ENCODE measurements at regions not wholly inside any gene's neighbourhood (a gene's known extent, or its start where the extent isn't known, plus 50 kb on each side); places are given as distances from the start of the nearest gene placed in this dataset.
"Not testable (repeated sequence)": the region's sequence is repeated elsewhere in the genome, so short reads cannot be mapped to it uniquely, and the experiment has no call there.

DNA sequence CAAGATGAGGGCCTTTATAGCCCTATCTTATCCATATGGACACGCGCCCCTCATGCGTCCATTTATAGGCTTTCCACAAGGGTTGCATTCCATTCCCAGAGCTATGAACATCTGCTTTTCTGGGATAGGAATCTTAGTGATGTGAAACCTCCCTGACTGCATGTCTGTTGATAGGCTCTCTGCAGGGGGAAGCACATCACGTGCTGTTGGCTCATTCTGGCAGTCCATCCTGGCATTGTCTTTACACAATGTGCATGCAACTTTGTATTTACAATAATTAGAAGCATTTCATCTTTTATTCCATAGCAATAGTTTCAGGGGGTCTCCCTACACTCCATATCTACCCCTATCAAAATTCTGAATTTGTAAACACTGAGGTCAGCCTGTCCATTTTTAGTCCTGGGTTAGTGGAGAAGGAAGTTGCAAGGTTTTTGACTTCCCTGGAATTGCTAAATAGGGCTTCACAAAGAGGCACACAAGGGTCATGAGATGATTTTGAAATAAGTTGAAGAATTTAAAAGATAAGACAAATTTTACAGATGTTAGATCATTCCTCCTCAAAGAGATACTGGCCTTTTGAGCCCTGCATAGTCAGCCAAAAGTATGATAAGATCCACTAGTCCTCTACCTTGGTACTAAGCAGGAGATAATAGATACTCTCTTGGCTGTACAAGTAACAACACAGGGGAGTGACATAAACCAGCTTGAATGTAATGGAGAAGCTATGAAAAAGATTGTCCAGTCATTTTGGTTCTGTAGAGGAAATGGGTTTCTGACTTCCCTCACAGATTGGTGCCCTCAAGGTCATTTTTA, 98.7 kb upstream of the GPR141 start:
- TF ChIP-seq ZNF433 (tag by site-specific recombination; IDR thresholded peaks at IDR 0.05; ENCODE audit: low read depth) = not testable (repeated sequence)
- TF ChIP-seq, protein P1, sequence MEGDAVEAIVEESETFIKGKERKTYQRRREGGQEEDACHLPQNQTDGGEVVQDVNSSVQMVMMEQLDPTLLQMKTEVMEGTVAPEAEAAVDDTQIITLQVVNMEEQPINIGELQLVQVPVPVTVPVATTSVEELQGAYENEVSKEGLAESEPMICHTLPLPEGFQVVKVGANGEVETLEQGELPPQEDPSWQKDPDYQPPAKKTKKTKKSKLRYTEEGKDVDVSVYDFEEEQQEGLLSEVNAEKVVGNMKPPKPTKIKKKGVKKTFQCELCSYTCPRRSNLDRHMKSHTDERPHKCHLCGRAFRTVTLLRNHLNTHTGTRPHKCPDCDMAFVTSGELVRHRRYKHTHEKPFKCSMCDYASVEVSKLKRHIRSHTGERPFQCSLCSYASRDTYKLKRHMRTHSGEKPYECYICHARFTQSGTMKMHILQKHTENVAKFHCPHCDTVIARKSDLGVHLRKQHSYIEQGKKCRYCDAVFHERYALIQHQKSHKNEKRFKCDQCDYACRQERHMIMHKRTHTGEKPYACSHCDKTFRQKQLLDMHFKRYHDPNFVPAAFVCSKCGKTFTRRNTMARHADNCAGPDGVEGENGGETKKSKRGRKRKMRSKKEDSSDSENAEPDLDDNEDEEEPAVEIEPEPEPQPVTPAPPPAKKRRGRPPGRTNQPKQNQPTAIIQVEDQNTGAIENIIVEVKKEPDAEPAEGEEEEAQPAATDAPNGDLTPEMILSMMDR (tag by site-specific recombination; IDR thresholded peaks at IDR 0.05) = not testable (repeated sequence)
- TF ChIP-seq, protein P2, sequence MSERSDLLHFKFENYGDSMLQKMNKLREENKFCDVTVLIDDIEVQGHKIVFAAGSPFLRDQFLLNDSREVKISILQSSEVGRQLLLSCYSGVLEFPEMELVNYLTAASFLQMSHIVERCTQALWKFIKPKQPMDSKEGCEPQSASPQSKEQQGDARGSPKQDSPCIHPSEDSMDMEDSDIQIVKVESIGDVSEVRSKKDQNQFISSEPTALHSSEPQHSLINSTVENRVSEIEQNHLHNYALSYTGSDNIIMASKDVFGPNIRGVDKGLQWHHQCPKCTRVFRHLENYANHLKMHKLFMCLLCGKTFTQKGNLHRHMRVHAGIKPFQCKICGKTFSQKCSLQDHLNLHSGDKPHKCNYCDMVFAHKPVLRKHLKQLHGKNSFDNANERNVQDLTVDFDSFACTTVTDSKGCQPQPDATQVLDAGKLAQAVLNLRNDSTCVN (tag by site-specific recombination; optimal IDR thresholded peaks at IDR 0.05) = not testable (repeated sequence)

All from HEK293 (cell line).